Activated CD4-positive, alpha-beta T cell treated with anti-CD3 and anti-CD28 coated beads, Interleukin-2, amount 50 U/mL, for 1 hour (primary cell): ENCODE measurements at regions not wholly inside any gene's neighbourhood (a gene's known extent, or its start where the extent isn't known, plus 50 kb on each side); places are given as distances from the start of the nearest gene placed in this dataset.

ENCODE experiments used
- DNase-seq: peaks from one replicate; pipeline ENCODE4 v3.0.0-alpha.2; 2020

DNA sequence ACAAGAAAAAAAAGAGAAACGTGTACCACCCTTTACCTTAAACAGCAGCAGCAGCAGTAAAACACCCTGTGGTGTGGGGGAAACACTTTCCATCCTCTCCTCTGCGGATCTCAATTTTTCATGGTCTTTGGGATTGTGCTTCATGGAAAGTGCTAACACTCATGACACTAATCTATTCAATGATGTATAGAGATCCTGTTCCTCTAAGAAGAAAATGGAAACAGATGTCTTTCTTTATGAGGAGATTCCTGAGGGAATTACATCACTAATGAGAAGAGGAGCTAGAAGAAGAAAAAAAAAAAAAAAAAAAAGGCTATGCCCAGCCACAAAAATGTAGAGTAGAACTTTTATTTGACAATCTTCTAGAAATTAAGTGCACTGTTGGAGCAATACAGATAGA lies 62.9 kb upstream of the NDST3 start:
- no peak for DNase-seq

DNA sequence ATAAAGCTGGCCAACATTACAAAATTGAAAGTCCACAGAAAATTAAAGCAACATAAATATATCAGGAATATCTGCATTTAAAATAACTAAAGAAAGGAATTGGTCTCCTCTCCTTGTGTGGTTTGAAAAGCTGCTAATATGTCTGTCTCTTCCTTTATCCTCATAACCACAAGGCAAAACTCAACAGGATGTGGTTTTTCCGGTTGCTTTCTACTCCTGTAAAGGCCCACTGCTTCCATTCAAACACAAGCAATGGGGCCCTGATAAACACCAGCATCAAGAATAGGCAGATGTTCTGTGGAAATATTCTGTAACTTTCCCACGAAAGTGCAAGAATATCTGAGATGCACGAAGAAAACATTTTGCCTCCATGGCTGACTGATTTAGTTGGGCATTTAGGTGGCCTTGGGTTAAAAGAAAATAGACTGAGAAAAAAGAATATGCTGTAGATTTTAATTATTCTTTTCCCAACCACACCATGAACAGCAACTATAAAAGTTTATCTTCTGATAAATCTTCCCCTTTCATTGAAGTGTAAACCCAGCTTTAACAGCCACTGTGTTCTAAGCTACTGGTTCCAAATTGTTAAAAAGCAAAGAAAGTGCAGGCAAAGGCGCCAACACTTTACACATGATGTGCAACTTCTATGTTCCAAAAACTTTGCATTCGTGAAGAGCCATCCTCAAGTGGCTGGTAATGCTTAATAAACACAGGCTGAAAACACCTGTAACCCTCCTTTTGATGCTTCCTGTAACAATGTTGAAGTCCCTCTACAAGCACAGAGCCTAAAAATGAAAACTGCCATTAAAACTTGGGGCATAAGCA lies 50.5 kb upstream of the NDST3 start:
- DNase-seq: no peak

DNA sequence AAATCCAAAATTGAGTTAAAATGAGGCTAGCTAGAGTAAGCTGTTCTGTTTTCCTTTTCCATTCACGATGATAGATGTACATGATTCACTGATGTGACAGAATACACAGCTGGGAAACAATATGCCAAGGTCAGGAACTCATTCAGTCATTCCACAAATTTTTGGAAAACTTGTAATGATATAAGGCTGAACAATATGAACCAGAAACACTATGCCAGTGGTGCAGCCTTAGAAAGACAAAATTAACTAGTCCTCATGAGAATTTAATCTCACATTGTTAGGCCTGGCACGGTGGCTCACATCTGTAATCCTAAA lies 50.0 kb upstream of the NDST3 start:
- DNase-seq: no peak
